ENCODE measurements at regions not wholly inside any gene's neighbourhood (a gene's known extent, or its start where the extent isn't known, plus 50 kb on each side); places are given as distances from the start of the nearest gene placed in this dataset.

DNA sequence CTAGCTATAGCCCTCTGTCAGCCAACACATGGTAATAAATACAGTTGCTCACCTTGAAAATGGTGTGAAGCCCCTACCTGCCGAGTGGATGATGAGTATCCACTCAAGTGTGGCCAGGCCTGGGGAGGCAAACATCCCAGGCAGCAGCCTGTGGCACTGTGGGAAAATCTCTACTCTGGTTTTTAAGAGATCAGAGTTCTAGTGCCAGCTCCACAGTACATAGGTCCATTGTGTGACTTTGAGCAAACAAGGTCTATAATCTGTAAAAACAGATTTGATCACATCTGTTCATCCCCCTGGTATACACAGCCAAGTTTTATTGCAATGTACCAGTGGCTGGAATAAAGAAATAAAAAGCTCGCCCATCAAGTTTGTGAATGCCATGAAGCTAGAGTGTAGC, 82.7 kb upstream of the ARMC2 start:
- Mint-ChIP-seq H3K4me3 (no peak overlapping the region), H3K4me1 (peaks cover 17% of the 10 kb centered on the region), H3K36me3 (no peaks in the 10 kb centered on the region), H3K9me3 (peaks cover 2% of the 10 kb centered on the region), H3K27ac (no peak overlapping the region), H3K27me3 (ENCODE audit: insufficient read depth, low read depth) (peaks cover 12% of the 10 kb centered on the region)
- DNase-seq (ENCODE audit: low spot score), result no peak
- H3K4me3 ChIP-seq, result no peak overlapping the region
- H3K36me3 ChIP-seq, result no peaks in the 10 kb centered on the region
- H3K27ac ChIP-seq, result no peak overlapping the region
- no peak overlapping the region for H2AFZ ChIP-seq (replicated peaks)
- TF ChIP-seq EZH2phosphoT487 (IDR thresholded peaks at IDR 0.05) (no peak), EZH2 (IDR thresholded peaks at IDR 0.05) (no peak)
- TF ChIP-seq, protein P1, sequence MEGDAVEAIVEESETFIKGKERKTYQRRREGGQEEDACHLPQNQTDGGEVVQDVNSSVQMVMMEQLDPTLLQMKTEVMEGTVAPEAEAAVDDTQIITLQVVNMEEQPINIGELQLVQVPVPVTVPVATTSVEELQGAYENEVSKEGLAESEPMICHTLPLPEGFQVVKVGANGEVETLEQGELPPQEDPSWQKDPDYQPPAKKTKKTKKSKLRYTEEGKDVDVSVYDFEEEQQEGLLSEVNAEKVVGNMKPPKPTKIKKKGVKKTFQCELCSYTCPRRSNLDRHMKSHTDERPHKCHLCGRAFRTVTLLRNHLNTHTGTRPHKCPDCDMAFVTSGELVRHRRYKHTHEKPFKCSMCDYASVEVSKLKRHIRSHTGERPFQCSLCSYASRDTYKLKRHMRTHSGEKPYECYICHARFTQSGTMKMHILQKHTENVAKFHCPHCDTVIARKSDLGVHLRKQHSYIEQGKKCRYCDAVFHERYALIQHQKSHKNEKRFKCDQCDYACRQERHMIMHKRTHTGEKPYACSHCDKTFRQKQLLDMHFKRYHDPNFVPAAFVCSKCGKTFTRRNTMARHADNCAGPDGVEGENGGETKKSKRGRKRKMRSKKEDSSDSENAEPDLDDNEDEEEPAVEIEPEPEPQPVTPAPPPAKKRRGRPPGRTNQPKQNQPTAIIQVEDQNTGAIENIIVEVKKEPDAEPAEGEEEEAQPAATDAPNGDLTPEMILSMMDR (IDR thresholded peaks at IDR 0.05), result no peak
- no peaks in the 10 kb centered on the region for H3K9me3 ChIP-seq (ENCODE audit: low read depth)
- H3K79me2 ChIP-seq (ENCODE audit: low read depth), result no peaks in the 10 kb centered on the region
- H3K9ac ChIP-seq, result no peak overlapping the region
- H3K4me1 ChIP-seq, result peaks cover 12% of the 10 kb centered on the region
- peaks cover 22% of the 10 kb centered on the region for H4K20me1 ChIP-seq (ENCODE audit: low read depth)
- peaks cover 80% of the 10 kb centered on the region for H3K27me3 ChIP-seq
- peaks cover 15% of the 10 kb centered on the region for H3F3A ChIP-seq (ENCODE audit: low read depth)
- no peak overlapping the region for H3K4me2 ChIP-seq

DNA sequence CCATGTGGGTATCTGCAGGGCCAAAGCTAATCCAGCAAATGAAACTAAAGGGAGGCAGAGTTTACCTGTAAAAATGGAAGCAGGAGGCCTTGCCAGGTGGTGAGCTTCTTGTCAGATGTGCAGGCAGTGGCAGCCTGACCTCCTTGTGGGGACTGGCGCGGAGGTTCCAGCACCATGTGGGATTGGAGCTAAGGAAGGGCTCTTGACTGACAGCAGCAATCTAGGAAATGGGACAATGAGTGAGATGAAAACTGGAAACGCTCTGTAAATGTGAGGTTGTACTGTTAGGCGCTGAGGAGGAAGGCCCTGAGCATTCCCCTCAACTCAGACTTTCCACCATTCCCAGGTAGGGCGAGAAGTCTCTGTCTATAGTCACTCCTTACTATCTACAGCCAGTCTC, 81.8 kb upstream of the ARMC2 start:
- H2AFZ ChIP-seq (replicated peaks), result no peak overlapping the region
- H3K36me3 ChIP-seq, result no peaks in the 10 kb centered on the region
- no peaks in the 10 kb centered on the region for H3K79me2 ChIP-seq (ENCODE audit: low read depth)
- H3K4me2 ChIP-seq, result no peak overlapping the region
- H3K9ac ChIP-seq, result no peak overlapping the region
- H3F3A ChIP-seq (ENCODE audit: low read depth), result peaks cover 15% of the 10 kb centered on the region
- H4K20me1 ChIP-seq (ENCODE audit: low read depth), result peaks cover 22% of the 10 kb centered on the region
- H3K4me3 ChIP-seq, result no peak overlapping the region
- no peaks in the 10 kb centered on the region for H3K9me3 ChIP-seq (ENCODE audit: low read depth)
- TF ChIP-seq EZH2phosphoT487 (IDR thresholded peaks at IDR 0.05) (no peak), EZH2 (IDR thresholded peaks at IDR 0.05) (no peak)
- TF ChIP-seq, protein P1 (IDR thresholded peaks at IDR 0.05), result no peak
- H3K9me3 Mint-ChIP-seq, result peaks cover 2% of the 10 kb centered on the region
- no peak overlapping the region for H3K4me3 Mint-ChIP-seq
- no peaks in the 10 kb centered on the region for H3K36me3 Mint-ChIP-seq
- no peak for DNase-seq (ENCODE audit: low spot score)
- H3K27ac Mint-ChIP-seq, result no peak overlapping the region
- no peak overlapping the region for H3K27ac ChIP-seq
- H3K27me3 Mint-ChIP-seq (ENCODE audit: insufficient read depth, low read depth), result peaks cover 12% of the 10 kb centered on the region
- peaks cover 12% of the 10 kb centered on the region for H3K4me1 Mint-ChIP-seq
- H3K4me1 ChIP-seq, result peaks cover 12% of the 10 kb centered on the region
- H3K27me3 ChIP-seq, result peaks cover 86% of the 10 kb centered on the region

GRCh38 chr6:108766886-108767285, 81.3 kb upstream of the ARMC2 start:
- Histone ChIP-seq H3K4me1 (peaks cover 12% of the 10 kb centered on the region), H3F3A (ENCODE audit: low read depth) (peaks cover 15% of the 10 kb centered on the region), H3K27ac (no peak overlapping the region), H2AFZ (replicated peaks) (no peak overlapping the region), H3K27me3 (peaks cover 84% of the 10 kb centered on the region), H3K4me2 (no peak overlapping the region), H3K9me3 (ENCODE audit: low read depth) (no peaks in the 10 kb centered on the region), H3K36me3 (no peaks in the 10 kb centered on the region), H3K9ac (no peak overlapping the region), H3K79me2 (ENCODE audit: low read depth) (no peaks in the 10 kb centered on the region), H4K20me1 (ENCODE audit: low read depth) (peaks cover 22% of the 10 kb centered on the region), H3K4me3 (no peak overlapping the region)
- DNase-seq (ENCODE audit: low spot score), result no peak
- TF ChIP-seq EZH2 (IDR thresholded peaks at IDR 0.05), result no peak
- no peak for TF ChIP-seq EZH2phosphoT487 (IDR thresholded peaks at IDR 0.05)
- TF ChIP-seq, protein P1 (IDR thresholded peaks at IDR 0.05), result no peak
- no peaks in the 10 kb centered on the region for H3K36me3 Mint-ChIP-seq
- no peak overlapping the region for H3K4me3 Mint-ChIP-seq
- H3K4me1 Mint-ChIP-seq, result peaks cover 12% of the 10 kb centered on the region
- peaks cover 2% of the 10 kb centered on the region for H3K9me3 Mint-ChIP-seq
- peaks cover 13% of the 10 kb centered on the region for H3K27me3 Mint-ChIP-seq (ENCODE audit: insufficient read depth, low read depth)
- no peak overlapping the region for H3K27ac Mint-ChIP-seq

Measured in neural progenitor cell (in vitro differentiated cells).